IMR-90 (cell line): ENCODE measurements at regions not wholly inside any gene's neighbourhood (a gene's known extent, or its start where the extent isn't known, plus 50 kb on each side); places are given as distances from the start of the nearest gene placed in this dataset.

ENCODE experiments used
- ATAC-seq: fragments of 200-7000 bp; cut with Tn5 transposase; 2 replicates; pipeline ENCODE4 v1.9.1; 2020; ENCODE audit warnings: low read depth, mild to moderate bottlenecking, moderate library complexity
- BruUV-seq: library from RNA; stranded (reverse); fragments of 400-500 nt; replicated peaks from 2 replicates; lab custom pipeline; 2021; lab: Mats Ljungman, UMichigan
- CTCF ChIA-PET: fragments of 300-600 bp; formaldehyde crosslinking; extraction: SDS; loops from one replicate; lab custom pipeline; 2021; ENCODE audit warnings: antibody characterized with exemption; lab: Yijun Ruan, JAX
- POLR2A ChIA-PET: fragments of 300-600 bp; sonication (Branson Sonifier 250); formaldehyde crosslinking; loops from one replicate; lab custom pipeline; 2022; ENCODE audit warnings: antibody characterized with exemption; ENCODE audit not compliant: unreplicated experiment; lab: Charles Lee
- DNase-seq: peaks from one replicate; pipeline ENCODE4 v3.0.0; 2013
- H2AFZ ChIP-seq: replicated peaks from 2 replicates; pipeline ENCODE3; 2013; ENCODE audit warnings: low read length, mild to moderate bottlenecking; ENCODE audit not compliant: poor library complexity
- H2AK5ac ChIP-seq: 2 replicates; pipeline ENCODE4 v1.6.1; 2013; ENCODE audit warnings: low read depth, low read length, inconsistent platforms
- H2AK9ac ChIP-seq: replicated peaks from 2 replicates; pipeline ENCODE3; 2013; ENCODE audit warnings: mild to moderate bottlenecking, low read depth, low read length, moderate library complexity; ENCODE audit not compliant: poor library complexity
- H2BK120ac ChIP-seq: 2 replicates; pipeline ENCODE4 v1.6.1; 2013; ENCODE audit warnings: low read depth, low read length, inconsistent platforms
- H2BK15ac ChIP-seq: 3 replicates; pipeline ENCODE4 v1.6.1; 2013; ENCODE audit warnings: low read depth, low read length, inconsistent platforms
- H2BK20ac ChIP-seq: 2 replicates; pipeline ENCODE4 v1.6.1; 2013; ENCODE audit warnings: low read depth, mild to moderate bottlenecking, inconsistent platforms, low read length, moderate library complexity
- H2BK5ac ChIP-seq: 2 replicates; pipeline ENCODE4 v1.6.1; 2013; ENCODE audit warnings: mild to moderate bottlenecking, low read depth, low read length, inconsistent platforms; ENCODE audit not compliant: poor library complexity, severe bottlenecking
- H3K14ac ChIP-seq: replicated peaks from 2 replicates; pipeline ENCODE4 v1.6.1; 2013; ENCODE audit warnings: low read depth, low read length, inconsistent platforms
- H3K18ac ChIP-seq: 2 replicates; pipeline ENCODE4 v1.6.1; 2013; ENCODE audit warnings: low read depth, low read length, control low read depth
- H3K23ac ChIP-seq: 2 replicates; pipeline ENCODE4 v1.6.1; 2013; ENCODE audit warnings: low read depth, low read length, inconsistent platforms
- H3K27ac ChIP-seq: 2 replicates; pipeline ENCODE4 v1.5.1; 2013; ENCODE audit warnings: mild to moderate bottlenecking, control low read depth, low read length; ENCODE audit not compliant: insufficient read depth
- H3K27me3 ChIP-seq: 2 replicates; pipeline ENCODE4 v1.6.1; 2013; ENCODE audit warnings: low read length; ENCODE audit not compliant: control insufficient read depth, insufficient read depth
- H3K36me3 ChIP-seq: 2 replicates; pipeline ENCODE4 v1.6.1; 2013; ENCODE audit warnings: low read length, mixed read lengths; ENCODE audit not compliant: control insufficient read depth, insufficient read depth
- H3K4ac ChIP-seq: 2 replicates; pipeline ENCODE4 v1.6.1; 2013; ENCODE audit warnings: low read depth, low read length, inconsistent platforms
- H3K4me1 ChIP-seq: 2 replicates; pipeline ENCODE4 v1.6.1; 2013; ENCODE audit warnings: low read length, mixed read lengths; ENCODE audit not compliant: control insufficient read depth, insufficient read depth
- H3K4me2 ChIP-seq: 2 replicates; pipeline ENCODE4 v1.6.1; 2013; ENCODE audit warnings: low read depth, mild to moderate bottlenecking, control low read depth, low read length, moderate library complexity
- H3K4me3 ChIP-seq: 2 replicates; pipeline ENCODE4 v1.5.1; 2013; ENCODE audit warnings: low read depth, mild to moderate bottlenecking, control low read depth, low read length, moderate library complexity; ENCODE audit not compliant: insufficient read depth
- H3K56ac ChIP-seq: 2 replicates; pipeline ENCODE4 v1.6.1; 2013; ENCODE audit warnings: low read length, inconsistent platforms; ENCODE audit not compliant: insufficient read depth; ENCODE audit errors: extremely low read depth
- H3K79me1 ChIP-seq, 2 experiments: 2 replicates each; pipeline ENCODE4 v1.6.1; 2013; ENCODE audit warnings: low read length in 2 of 2, inconsistent platforms in 1 of 2, low read depth in 1 of 2
- H3K9ac ChIP-seq: 2 replicates; pipeline ENCODE4 v1.6.1; 2013; ENCODE audit warnings: low read depth, low read length, control low read depth
- H3K9me1 ChIP-seq: 2 replicates; pipeline ENCODE4 v1.6.1; 2013; ENCODE audit warnings: low read length, inconsistent platforms; ENCODE audit not compliant: insufficient read depth
- H3K9me3 ChIP-seq: 2 replicates; pipeline ENCODE4 v1.6.1; 2013; ENCODE audit warnings: low read length; ENCODE audit not compliant: control insufficient read depth, insufficient read depth
- H4K20me1 ChIP-seq: 2 replicates; pipeline ENCODE4 v1.6.1; 2013; ENCODE audit warnings: low read length, inconsistent platforms; ENCODE audit not compliant: insufficient read depth
- H4K5ac ChIP-seq: 2 replicates; pipeline ENCODE4 v1.6.1; 2013; ENCODE audit warnings: mild to moderate bottlenecking, low read depth, low read length, control low read depth
- H4K8ac ChIP-seq, 2 experiments: 2 replicates each; pipeline ENCODE4 v1.6.1; 2013; ENCODE audit warnings: low read depth in 2 of 2, low read length in 2 of 2, control low read depth in 1 of 2, inconsistent platforms in 1 of 2
- H4K91ac ChIP-seq: 2 replicates; pipeline ENCODE4 v1.6.1; 2013; ENCODE audit warnings: low read depth, low read length, inconsistent platforms; ENCODE audit not compliant: insufficient read depth
- FOS ChIP-seq: fragments of 150-350 bp; IDR thresholded peaks from 2 replicates; pipeline ENCODE4 v1.6.1; 2016; ENCODE audit warnings: low read depth, low read length
- MXI1 ChIP-seq: IDR thresholded peaks from 2 replicates; pipeline ENCODE4 v1.6.1; 2012; ENCODE audit warnings: low read depth, mild to moderate bottlenecking, low read length, moderate library complexity, borderline replicate concordance
- WGBS, 2 experiments: methylation state at CpG; one replicate each; pipeline versions ENCODE4 v1.1.5 to v1.1.7; 2013; ENCODE audit warnings: missing lambda C conversion rate in 2 of 2; ENCODE audit not compliant: insufficient read length in 1 of 2; ENCODE audit errors: extremely low coverage in 2 of 2; 5-methylcytosine and 5-hydroxymethylcytosine counted together
- dilution Hi-C: fragments of 300-500 bp; cut with HindIII; formaldehyde crosslinking; loops from one replicate; pipeline ENCODE4 v1.14.3; 2018; ENCODE audit warnings: low sequenced_read_pairs; ENCODE audit not compliant: unreplicated experiment
- in situ Hi-C: fragments of 300-500 bp; cut with MboI; formaldehyde crosslinking; loops from 3 replicates; pipeline ENCODE4 v1.14.3; 2019; ENCODE audit warnings: low sequenced_read_pairs, inconsistent platforms, mixed read lengths
- intact Hi-C: fragments of 100-400 bp; cut with micrococcal nuclease; formaldehyde crosslinking; loops from 2 replicates; pipeline ENCODE4 v1.10.0; 2022

GRCh38 chr9:119810645-119811429 lies 441.6 kb upstream of the BRINP1 start:
- H2AK9ac ChIP-seq, result no peak overlapping the region
- H3K18ac ChIP-seq, result no peak overlapping the region
- no peak overlapping the region for H4K8ac ChIP-seq
- H3K9ac ChIP-seq, result no peak overlapping the region
- no TSS peak for BruUV-seq
- H3K4ac ChIP-seq, result no peak overlapping the region
- peaks cover 7% of the 10 kb centered on the region; the same call in 1 of the 2 replicates for H3K9me3 ChIP-seq
- POLR2A ChIA-PET, result no interaction called here
- no peak overlapping the region for H3K23ac ChIP-seq
- DNase-seq (peak; percentile 1), ATAC-seq (no peak)
- H3K56ac ChIP-seq, result no peak overlapping the region
- TF ChIP-seq MXI1 (no peak), FOS (peak; percentile 31; the same call in 1 of the 2 replicates)
- no peak overlapping the region for H2BK5ac ChIP-seq
- H3K9me1 ChIP-seq, result no peaks in the 10 kb centered on the region
- no peaks in the 10 kb centered on the region for H3K4me1 ChIP-seq
- CTCF ChIA-PET, result no interaction called here
- no peak overlapping the region for H3K14ac ChIP-seq
- H4K20me1 ChIP-seq, result no peaks in the 10 kb centered on the region
- H3K79me1 ChIP-seq, result no peaks in the 10 kb centered on the region
- H2BK15ac ChIP-seq, result no peak overlapping the region
- H2AK5ac ChIP-seq, result no peak overlapping the region
- H2BK20ac ChIP-seq, result no peak overlapping the region
- H3K4me3 ChIP-seq, result no peak overlapping the region
- no peak overlapping the region for H4K5ac ChIP-seq
- no peak overlapping the region for H2BK120ac ChIP-seq
- no peaks in the 10 kb centered on the region for H3K36me3 ChIP-seq
- H3K27me3 ChIP-seq, result no peaks in the 10 kb centered on the region
- in situ Hi-C loops (no loop called here), dilution Hi-C loops (no loop called here), intact Hi-C loops (no loop called here)
- no CpG with 5 or more reads among the region's 9 CpGs for WGBS, 2 experiments
- H3K27ac ChIP-seq, result no peak overlapping the region
- H2AFZ ChIP-seq, result no peak overlapping the region
- H3K4me2 ChIP-seq, result no peak overlapping the region
- no peak overlapping the region for H4K91ac ChIP-seq
